Caco-2 (cell line): ENCODE measurements at regions not wholly inside any gene's neighbourhood (a gene's known extent, or its start where the extent isn't known, plus 50 kb on each side); places are given as distances from the start of the nearest gene placed in this dataset.

Source experiments
- BruUV-seq: library from RNA; stranded (reverse); fragments of 400-500 nt; replicated peaks from 2 replicates; lab custom pipeline; 2021; lab: Mats Ljungman, UMichigan
- CTCF ChIA-PET: fragments of 300-600 bp; sonication (Branson Sonifier 250); formaldehyde crosslinking; loops from one replicate; lab custom pipeline; 2022; ENCODE audit warnings: antibody characterized with exemption; lab: Charles Lee
- POLR2A ChIA-PET: fragments of 300-600 bp; sonication (Branson Sonifier 250); formaldehyde crosslinking; loops from one replicate; lab custom pipeline; 2022; ENCODE audit warnings: antibody characterized with exemption; lab: Charles Lee
- DNase-seq, 2 experiments: peaks; one replicate each; pipeline versions ENCODE4 v3.0.0 to v3.0.0-alpha.2; 2020 to 2022
- H3K27me3 ChIP-seq: replicated peaks from 2 replicates; pipeline ENCODE4 v1.6.0; 2011; ENCODE audit warnings: low read length; ENCODE audit not compliant: control insufficient read depth, insufficient read depth
- H3K36me3 ChIP-seq: 2 replicates; pipeline ENCODE4 v1.5.1; 2011; ENCODE audit warnings: low read length; ENCODE audit not compliant: control insufficient read depth, insufficient read depth
- H3K4me1 ChIP-seq: fragments of 250-450 bp; sonication (Bioruptor Pico); 2 replicates; pipeline ENCODE4 v1.5.1; 2020; ENCODE audit warnings: mild to moderate bottlenecking
- H3K4me3 ChIP-seq: 2 replicates; pipeline ENCODE4 v1.5.1; 2011; ENCODE audit warnings: low read depth, mild to moderate bottlenecking, control low read depth, low read length
- H3K9me3 ChIP-seq: fragments of 250-450 bp; sonication (Bioruptor Pico); 2 replicates; pipeline ENCODE4 v1.5.1; 2020; ENCODE audit warnings: mild to moderate bottlenecking, moderate library complexity
- H3K27ac Mint-ChIP-seq: one replicate; pipeline ENCODE4 v1.8.0; 2022; ENCODE audit warnings: mixed read lengths; ENCODE audit not compliant: unreplicated experiment
- H3K27me3 Mint-ChIP-seq: one replicate; pipeline ENCODE4 v1.8.0; 2022; ENCODE audit warnings: mixed read lengths; ENCODE audit not compliant: insufficient read depth, unreplicated experiment
- H3K36me3 Mint-ChIP-seq: one replicate; pipeline ENCODE4 v1.8.0; 2022; ENCODE audit warnings: mild to moderate bottlenecking, mixed read lengths; ENCODE audit not compliant: insufficient read depth, unreplicated experiment
- H3K4me1 Mint-ChIP-seq: one replicate; pipeline ENCODE4 v1.8.0; 2022; ENCODE audit warnings: low read depth, mixed read lengths; ENCODE audit not compliant: unreplicated experiment
- H3K4me3 Mint-ChIP-seq: one replicate; pipeline ENCODE4 v1.8.0; 2022; ENCODE audit warnings: mild to moderate bottlenecking, moderate library complexity, mixed read lengths; ENCODE audit not compliant: unreplicated experiment
- H3K9me3 Mint-ChIP-seq: one replicate; pipeline ENCODE4 v1.8.0; 2022; ENCODE audit warnings: mixed read lengths; ENCODE audit not compliant: unreplicated experiment
- intact Hi-C: fragments of 100-400 bp; cut with micrococcal nuclease; formaldehyde crosslinking; loops from one replicate; pipeline ENCODE4 v1.10.0; 2022; ENCODE audit not compliant: unreplicated experiment
- TF ChIP-seq, protein P1 (sequence below), 2 experiments: fragments of 200-600 bp in 1 of 2; IDR thresholded peaks; 1 replicate in 1 of 2; 2 replicates in 1 of 2; pipeline versions ENCODE4 v1.5.1 to v1.8.0; 2011 to 2022; ENCODE audit warnings: antibody characterized with exemption in 1 of 2, control low read depth in 1 of 2, inconsistent platforms in 1 of 2, low read depth in 1 of 2, low read length in 1 of 2, mild to moderate bottlenecking in 1 of 2, moderate library complexity in 1 of 2; ENCODE audit not compliant: insufficient read depth in 1 of 2, severe bottlenecking in 1 of 2, unreplicated experiment in 1 of 2

DNA sequence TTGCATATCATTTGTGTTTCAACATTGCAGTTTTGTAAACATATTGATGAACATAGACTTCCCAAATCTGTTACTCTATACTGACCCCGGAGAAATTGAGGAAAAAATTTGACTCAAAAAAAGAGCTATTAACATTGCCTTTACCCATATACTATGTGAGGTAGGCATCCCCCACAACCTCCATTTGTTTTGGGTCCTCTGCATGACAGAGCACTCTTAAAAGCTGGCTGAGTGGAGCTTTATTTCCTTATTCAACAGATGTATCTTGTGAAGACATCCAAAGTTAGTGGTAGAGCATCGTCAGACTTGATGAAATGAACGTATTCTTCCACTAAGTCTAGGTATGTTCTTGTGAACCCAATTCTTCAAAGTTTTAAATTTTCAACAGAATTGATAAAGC lies 310.5 kb downstream of the CDH9 start:
- H3K4me1 Mint-ChIP-seq: no peaks in the 10 kb centered on the region
- intact Hi-C loops: no loop called here
- CTCF ChIA-PET: no interaction called here
- H3K27ac Mint-ChIP-seq: no peak overlapping the region
- H3K4me3 Mint-ChIP-seq: no peak overlapping the region
- H3K27me3 Mint-ChIP-seq: no peaks in the 10 kb centered on the region
- no peaks in the 10 kb centered on the region for H3K36me3 ChIP-seq
- no peak for DNase-seq
- no TSS peak for BruUV-seq
- no peaks in the 10 kb centered on the region for H3K9me3 ChIP-seq
- TF ChIP-seq, protein P1, sequence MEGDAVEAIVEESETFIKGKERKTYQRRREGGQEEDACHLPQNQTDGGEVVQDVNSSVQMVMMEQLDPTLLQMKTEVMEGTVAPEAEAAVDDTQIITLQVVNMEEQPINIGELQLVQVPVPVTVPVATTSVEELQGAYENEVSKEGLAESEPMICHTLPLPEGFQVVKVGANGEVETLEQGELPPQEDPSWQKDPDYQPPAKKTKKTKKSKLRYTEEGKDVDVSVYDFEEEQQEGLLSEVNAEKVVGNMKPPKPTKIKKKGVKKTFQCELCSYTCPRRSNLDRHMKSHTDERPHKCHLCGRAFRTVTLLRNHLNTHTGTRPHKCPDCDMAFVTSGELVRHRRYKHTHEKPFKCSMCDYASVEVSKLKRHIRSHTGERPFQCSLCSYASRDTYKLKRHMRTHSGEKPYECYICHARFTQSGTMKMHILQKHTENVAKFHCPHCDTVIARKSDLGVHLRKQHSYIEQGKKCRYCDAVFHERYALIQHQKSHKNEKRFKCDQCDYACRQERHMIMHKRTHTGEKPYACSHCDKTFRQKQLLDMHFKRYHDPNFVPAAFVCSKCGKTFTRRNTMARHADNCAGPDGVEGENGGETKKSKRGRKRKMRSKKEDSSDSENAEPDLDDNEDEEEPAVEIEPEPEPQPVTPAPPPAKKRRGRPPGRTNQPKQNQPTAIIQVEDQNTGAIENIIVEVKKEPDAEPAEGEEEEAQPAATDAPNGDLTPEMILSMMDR (IDR thresholded peaks at IDR 0.05; ENCODE audit: insufficient read depth in 1 of 2, low read depth in 1 of 2, low read length in 1 of 2, severe bottlenecking in 1 of 2, unreplicated experiment in 1 of 2): no peak
- no peaks in the 10 kb centered on the region for H3K36me3 Mint-ChIP-seq
- H3K9me3 Mint-ChIP-seq: no peaks in the 10 kb centered on the region
- no peaks in the 10 kb centered on the region for H3K27me3 ChIP-seq
- H3K4me1 ChIP-seq: no peaks in the 10 kb centered on the region
- POLR2A ChIA-PET: no interaction called here
- no peak overlapping the region for H3K4me3 ChIP-seq

DNA sequence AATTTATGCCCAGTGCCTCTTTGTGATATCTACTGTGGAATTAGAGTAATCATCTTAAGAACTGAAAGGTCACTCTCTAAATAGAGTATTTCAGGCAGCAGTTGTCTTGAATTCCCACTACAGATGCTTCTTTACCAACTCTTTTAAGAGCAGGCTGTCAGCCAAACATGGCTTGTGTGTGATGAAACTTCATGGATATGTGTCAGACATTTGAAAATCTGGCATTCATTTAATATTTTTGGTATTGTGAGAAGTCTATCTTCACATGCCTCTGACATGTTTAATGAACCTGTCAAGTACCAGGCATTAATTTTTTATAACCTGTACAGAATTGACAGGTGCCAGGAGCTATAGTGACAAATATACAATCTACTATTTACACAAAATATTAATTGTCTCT lies 318.6 kb downstream of the CDH9 start:
- no TSS peak for BruUV-seq

DNA sequence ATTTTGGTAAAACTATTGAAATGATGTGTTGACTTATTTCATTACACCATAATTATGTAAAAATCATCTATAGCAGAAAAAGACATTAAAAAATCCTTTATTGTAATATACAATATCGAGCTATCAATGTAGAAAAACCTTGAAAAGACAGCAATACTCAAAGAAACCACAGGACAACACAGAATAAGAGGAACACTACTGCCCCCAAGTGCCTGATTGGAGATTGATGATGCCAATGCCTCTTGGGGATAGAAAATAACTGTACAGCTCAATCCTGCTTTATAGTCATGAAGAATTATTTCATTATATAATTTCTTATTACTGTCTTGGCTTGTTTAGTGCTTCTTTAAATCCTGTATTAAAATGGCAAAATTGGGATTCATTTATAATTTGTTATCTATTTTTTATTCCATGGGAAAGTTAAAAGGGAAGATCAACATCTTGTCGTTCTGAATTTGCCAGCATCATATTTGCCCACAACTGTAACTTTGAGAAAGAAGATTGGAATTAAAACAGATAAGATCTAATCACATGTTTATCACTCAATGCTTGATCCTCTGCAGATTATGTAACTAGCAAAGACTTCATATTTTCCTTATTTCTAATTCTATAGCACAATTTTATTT lies 337.5 kb downstream of the CDH9 start:
- no peaks in the 10 kb centered on the region for H3K27me3 ChIP-seq
- H3K27ac Mint-ChIP-seq: no peak overlapping the region
- no peak overlapping the region for H3K4me3 Mint-ChIP-seq
- H3K4me3 ChIP-seq: no peak overlapping the region
- CTCF ChIA-PET: interaction anchor here (0.6 to 1.3 kb wide), 2 partner anchors 150 to 676 kb away, joined by 3 to 5 read pairs; no protein-coding TSS in a partner anchor
- no peaks in the 10 kb centered on the region for H3K4me1 Mint-ChIP-seq
- POLR2A ChIA-PET: no interaction called here
- TF ChIP-seq, protein P1 (IDR thresholded peaks at IDR 0.05; ENCODE audit: insufficient read depth in 1 of 2, low read depth in 1 of 2, low read length in 1 of 2, severe bottlenecking in 1 of 2, unreplicated experiment in 1 of 2): peak; percentile 62 to 64
- H3K36me3 ChIP-seq: no peaks in the 10 kb centered on the region
- BruUV-seq: no TSS peak
- no peaks in the 10 kb centered on the region for H3K9me3 ChIP-seq
- no peaks in the 10 kb centered on the region for H3K9me3 Mint-ChIP-seq
- H3K36me3 Mint-ChIP-seq: no peaks in the 10 kb centered on the region
- H3K27me3 Mint-ChIP-seq: peaks cover 3% of the 10 kb centered on the region
- DNase-seq: peak; percentile 46 to 55
- H3K4me1 ChIP-seq: no peaks in the 10 kb centered on the region
- intact Hi-C loops: loop anchor here (2.0 to 10.0 kb wide), 2 partner anchors 936 to 1156 kb away; no protein-coding TSS in a partner anchor

More for the DNA sequence above, 318.6 kb downstream of the CDH9 start:
- Histone ChIP-seq H3K9me3 (no peaks in the 10 kb centered on the region), H3K27me3 (no peaks in the 10 kb centered on the region), H3K36me3 (no peaks in the 10 kb centered on the region), H3K4me1 (no peaks in the 10 kb centered on the region), H3K4me3 (no peak overlapping the region)
- intact Hi-C loops: no loop called here
- DNase-seq: no peak
- TF ChIP-seq, protein P1 (IDR thresholded peaks at IDR 0.05; ENCODE audit: insufficient read depth in 1 of 2, low read depth in 1 of 2, low read length in 1 of 2, severe bottlenecking in 1 of 2, unreplicated experiment in 1 of 2): no peak
- H3K27me3 Mint-ChIP-seq: no peaks in the 10 kb centered on the region
- CTCF ChIA-PET: no interaction called here
- no peaks in the 10 kb centered on the region for H3K9me3 Mint-ChIP-seq
- no peak overlapping the region for H3K4me3 Mint-ChIP-seq
- no peak overlapping the region for H3K27ac Mint-ChIP-seq
- POLR2A ChIA-PET: no interaction called here
- no peaks in the 10 kb centered on the region for H3K4me1 Mint-ChIP-seq
- no peaks in the 10 kb centered on the region for H3K36me3 Mint-ChIP-seq
